HG03469 (cell line): ENCODE measurements at regions not wholly inside any gene's neighbourhood (a gene's known extent, or its start where the extent isn't known, plus 50 kb on each side); places are given as distances from the start of the nearest gene placed in this dataset.

Experiments
- ATAC-seq: cut with Tn5 transposase; IDR thresholded peaks from one replicate; pipeline ENCODE4 v1.9.1; 2021; ENCODE audit warnings: mild to moderate bottlenecking, moderate library complexity, moderate number of reproducible peaks; ENCODE audit not compliant: unreplicated experiment

DNA sequence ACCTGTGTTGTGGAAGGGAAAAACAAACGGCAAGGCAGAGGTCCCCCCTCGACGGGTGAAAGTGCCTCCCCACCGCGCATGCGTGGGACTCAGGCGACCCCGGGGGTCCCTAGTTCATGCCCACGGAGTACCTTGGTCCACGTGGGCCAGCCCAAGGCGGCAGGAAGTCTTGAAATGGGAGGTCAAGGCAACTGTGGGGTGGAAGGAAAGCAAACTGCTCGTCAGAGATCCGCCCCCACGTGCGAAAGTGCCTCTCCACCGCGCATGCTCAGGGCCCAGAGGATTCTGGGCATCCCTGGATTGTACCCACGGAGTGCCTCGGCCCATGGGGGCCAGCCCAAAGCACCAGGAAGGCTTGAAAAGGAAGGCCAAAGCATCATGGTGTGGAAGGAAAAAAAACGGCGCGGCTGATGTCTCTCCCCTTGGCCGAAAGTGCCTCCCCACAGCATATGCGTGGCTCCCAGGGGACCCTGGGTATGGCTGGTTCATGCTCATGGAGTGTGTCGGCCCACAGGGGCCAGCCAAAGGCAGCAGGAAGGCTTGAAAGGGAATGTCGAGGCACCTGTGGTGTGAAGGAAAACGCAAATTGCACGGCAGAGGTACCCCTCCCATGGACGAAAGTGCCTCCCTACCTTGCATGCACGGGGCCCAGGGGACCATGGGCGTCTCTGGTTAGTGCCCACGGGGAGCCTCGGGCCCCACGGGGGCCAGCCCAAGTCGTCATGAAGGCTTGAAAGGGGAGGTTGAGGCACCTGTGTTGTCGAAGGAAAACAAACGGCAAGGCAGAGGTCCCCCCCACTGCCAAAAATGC is 369.7 kb downstream of the ALG10 start:
- ATAC-seq = no peak

DNA sequence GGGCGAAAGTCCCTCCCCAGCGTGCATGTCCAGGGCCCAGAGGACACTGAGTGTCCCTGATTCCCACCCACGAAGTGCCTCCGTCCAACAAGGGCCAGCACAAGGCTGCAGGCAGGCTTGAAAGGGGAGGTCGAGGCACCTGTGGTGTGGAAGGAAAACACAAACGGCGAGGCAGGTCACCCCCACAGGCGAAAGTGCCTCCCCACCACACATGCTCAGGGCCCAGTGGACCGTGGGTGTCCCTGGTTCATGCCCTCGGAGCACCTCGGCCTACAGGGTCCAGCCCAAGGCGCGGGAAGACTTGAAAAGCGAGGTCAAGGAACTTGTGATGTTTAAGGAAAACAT is 370.4 kb downstream of the ALG10 start:
- no peak for ATAC-seq

DNA sequence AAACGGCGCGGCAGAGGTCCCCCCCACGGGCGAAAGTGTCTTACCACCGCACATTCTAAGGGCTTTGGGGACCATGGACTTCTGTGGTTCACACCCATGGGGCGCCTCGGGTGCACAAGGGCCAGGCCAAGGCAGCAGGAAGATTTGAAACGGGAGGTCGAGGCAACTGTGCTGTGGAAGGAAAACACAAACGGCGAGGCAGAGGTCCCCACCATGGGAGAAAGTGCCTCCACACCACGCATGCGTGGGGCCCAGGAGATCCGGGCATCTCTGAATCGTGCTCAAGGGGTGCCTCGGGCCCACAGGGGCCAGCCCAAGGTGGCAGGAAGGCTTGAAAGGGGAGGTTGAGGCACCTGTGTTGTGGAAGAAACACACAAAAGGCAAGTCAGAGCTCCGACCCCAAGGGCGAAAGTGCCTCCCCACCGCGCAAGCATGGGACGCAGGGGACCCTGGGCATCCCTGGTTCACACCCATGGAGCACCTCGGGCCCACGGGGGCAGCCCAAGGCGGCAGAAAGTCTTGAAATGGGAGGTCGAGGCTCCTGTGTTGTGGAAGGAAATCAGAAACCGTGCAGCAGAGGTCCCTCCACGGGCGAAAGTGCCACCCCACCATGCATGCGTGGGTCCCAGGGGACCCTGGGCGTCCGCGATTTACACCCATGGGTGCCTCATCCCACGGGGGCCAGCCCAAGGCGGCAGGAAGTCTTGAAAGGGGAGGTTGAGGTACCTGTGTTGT is 371.0 kb downstream of the ALG10 start:
- no peak for ATAC-seq

DNA sequence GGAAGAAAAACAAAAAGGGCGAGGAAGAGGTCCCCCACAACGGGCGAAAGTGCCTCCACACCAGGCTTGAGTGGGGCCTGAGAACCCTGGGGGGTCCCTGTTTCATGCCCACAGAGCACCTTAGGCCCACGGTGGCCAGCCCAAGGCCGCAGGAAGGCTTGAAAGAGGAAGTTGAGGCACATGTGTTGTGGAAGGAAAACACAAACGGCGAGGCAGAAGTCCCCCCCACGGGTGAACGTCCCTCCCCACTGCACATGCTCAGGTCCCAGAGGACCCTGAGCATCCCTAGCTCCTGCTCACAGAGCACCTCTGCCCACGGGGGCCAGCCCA is 371.5 kb downstream of the ALG10 start:
- ATAC-seq = no peak

DNA sequence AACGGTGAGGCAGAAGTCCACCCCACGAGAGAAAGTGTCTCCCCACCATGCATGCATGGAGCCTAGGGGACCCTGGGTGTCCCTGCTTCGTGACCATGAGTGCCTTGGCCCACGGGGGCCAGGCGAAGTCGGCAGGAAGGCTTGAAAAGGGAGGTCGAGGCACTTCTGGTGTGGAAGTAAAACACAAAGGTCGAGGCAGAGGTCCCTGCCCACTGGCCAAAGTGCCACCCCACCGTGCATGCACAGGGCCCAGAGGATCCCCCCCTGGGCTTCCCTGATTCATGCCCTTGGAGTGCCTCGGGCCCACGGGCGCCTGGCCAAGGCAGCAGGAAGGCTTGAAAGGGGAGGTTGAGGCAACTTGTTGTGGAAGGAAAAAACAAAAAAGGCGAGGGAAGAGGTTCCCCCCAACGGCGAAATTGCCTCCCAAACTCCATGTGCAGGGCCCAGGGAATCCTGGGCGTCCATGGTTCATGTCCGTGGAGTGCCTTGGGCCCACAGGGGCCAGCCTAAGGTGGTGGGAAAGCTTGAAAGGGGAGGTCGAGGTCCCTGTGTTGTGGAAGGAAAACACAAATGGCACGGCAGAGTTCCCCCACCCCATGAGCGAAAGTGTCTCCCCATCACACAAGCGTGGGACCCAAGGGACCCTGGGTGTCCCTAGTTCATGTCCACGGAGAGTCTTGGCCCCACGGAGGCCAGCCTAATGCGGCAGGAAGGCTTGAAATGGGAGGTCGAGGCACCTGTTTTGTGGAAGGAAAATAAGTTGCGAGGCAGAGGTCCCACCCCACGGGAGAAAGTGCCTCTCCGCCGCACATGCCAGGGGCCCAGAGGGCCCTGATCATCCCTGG is 372.1 kb downstream of the ALG10 start:
- ATAC-seq = no peak

DNA sequence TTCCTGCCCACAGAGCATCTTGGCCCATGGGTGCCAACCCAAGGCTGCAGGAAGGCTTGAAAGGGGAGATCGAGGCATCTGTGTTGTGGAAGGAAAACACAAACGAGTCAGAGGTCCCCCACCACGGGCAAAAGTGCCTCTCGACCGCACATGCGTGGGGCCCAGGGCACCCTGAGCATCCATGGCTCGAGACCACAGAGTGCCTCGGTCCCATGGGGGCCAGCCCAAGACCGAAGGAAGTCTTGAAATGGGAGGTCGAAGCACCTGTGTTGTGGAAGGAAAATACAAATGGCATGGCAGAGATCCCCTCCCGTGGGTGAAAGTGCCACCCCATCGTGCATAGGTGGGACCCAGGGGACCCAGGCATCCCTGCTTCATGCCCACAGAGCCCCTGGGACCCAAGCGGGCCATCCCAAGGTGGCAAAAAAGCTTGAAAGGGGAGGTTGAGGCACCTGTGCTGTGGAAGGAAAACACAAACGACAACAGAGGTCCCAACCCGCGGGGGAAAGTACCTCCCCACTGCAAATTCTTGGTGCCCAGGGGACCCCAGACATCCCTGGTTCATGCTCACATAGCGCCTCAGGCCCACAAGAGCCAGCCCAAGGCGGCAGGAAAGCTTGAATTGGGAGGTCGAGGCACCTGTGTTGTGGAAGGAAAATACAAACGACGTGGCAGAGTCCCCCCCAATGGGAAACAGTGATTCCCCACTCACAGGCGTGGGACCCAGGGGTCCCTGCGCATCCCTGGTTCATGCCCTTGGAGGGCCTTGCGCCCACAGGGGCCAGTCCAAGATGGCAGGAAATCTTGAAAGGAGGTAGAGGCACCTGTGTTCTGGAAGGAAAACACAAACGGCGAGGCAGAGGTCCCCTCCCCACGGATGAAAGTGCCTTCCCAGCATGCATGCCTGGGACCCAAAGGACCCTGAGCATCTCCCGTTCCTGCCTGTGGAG is 373.0 kb downstream of the ALG10 start:
- ATAC-seq = no peak

DNA sequence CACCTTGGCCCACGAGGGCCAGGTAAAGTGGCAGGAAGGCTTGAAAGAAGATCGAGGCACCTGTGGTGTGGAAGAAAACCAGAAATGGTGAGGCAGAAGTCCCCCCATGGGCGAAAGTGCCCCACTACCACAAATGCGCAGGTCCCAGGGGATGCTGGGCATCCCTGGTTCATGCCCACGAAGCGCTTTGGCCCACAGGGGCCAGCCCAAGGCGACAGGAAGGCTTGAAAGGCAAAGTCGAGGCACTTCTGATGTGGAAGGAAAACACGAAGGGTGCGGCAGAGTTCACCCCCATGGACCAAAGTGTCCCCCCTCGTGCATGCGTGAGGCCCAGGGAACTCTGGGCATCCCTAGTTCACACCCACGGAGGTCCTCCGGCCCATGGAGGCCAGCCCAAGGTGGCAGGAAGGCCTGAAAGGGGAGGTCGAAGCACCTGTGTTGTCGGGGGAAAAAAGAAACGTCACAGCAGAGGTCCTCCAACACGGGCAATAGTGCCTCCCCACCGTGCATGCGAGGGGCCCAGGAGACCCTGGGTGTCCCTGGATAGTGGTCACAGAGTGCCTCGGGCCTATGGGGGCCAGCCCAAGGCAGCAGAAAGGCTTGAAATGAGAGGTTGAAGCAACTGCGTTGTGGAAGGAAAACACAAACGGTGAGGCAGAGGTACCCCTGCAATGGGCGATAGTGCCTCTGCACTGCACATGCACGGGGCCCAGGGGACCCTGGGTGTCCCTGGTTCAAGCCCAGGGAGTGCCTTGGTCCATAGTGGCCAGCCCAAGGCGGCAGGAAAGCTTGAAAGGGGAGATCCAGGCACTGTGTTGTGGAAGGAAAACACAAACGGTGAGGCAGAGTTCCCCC is 373.9 kb downstream of the ALG10 start:
- no peak for ATAC-seq

DNA sequence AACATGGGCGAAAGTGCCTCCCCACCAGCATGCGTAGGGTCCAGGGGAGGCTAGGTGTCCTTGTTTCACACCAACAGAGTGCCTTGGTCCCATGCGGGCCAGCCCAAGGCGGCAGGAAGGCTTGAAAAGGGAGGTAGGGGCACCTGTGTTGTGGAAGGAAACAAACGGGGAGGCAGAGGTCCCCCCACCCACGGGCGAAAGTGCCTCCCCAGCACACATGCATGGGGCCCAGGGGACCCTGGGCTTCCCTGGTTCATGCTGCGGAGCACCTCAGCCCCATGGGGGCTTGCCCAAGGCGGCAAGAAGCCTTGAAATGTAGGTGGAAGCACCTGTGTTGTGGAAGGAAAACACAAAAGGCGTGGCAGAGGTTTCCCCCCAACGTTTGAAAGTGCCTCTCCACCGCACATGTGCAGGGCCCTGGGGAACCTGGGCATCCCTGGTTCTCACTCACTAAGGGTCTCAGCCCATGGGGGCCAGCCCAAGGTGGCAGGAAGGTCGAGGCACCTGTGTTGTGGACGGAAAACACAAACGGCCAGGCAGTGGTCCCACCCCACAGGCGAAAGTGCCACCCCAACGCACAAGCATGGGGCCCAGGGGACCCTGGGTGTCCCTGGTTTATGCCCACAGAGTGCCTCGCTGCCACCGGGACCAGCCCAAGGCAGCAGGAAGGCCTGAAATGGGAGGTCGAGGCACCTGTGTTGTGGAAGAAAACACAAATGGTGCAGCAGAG is 374.7 kb downstream of the ALG10 start:
- no peak for ATAC-seq

DNA sequence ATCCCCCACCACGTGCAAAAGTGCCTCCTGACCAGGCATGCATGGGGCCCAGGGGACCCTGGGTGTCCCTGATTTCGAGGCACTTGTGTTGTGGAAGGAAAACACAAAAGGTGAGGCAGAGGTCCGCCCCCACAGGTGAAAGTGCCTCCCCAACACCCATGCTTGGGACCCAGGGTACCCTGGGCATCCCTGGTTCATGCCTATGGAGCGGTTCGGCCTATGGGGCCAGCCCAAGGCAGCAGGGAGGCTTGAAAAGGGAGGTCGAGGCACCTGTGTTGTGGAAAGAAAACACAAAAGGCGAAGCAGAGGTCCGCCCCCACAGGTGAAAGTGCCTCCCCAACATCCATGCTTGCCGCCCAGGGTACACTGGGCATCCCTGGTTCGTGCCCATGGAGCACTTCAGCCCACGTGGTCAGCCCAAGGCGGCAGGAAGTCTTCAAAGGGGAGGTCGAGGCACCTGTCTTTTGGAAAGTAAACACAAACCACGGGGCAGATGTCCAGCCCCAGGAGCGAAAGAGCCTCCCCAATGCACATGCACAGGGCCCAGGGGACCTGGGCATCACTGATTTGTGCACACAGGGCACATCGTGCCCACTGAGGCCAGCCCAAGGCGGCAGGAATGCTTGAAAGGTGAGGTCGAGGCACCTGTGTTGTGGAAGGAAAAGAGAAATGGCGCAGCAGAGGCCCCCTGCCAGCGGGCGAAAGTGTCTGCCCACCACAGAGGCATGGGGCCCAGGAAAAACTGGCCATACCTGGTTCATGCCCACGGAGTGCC is 375.5 kb downstream of the ALG10 start:
- ATAC-seq = no peak

DNA sequence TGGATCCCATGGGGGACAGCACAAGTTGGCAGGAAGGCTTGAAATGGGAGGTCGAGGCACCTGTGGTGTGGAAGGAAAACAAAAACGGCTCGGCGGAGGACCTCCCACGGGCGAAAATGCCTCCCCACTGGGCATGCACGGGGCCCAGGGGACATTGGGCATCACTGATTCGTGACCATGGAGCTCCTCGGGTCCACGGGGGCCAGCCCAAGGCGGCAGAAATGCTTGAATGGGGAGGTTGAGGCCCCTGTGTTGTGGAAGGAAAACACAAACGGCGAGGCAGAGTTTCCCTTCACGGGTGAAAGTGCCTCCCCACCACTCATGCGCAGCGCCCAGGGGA is 376.0 kb downstream of the ALG10 start:
- no peak for ATAC-seq

DNA sequence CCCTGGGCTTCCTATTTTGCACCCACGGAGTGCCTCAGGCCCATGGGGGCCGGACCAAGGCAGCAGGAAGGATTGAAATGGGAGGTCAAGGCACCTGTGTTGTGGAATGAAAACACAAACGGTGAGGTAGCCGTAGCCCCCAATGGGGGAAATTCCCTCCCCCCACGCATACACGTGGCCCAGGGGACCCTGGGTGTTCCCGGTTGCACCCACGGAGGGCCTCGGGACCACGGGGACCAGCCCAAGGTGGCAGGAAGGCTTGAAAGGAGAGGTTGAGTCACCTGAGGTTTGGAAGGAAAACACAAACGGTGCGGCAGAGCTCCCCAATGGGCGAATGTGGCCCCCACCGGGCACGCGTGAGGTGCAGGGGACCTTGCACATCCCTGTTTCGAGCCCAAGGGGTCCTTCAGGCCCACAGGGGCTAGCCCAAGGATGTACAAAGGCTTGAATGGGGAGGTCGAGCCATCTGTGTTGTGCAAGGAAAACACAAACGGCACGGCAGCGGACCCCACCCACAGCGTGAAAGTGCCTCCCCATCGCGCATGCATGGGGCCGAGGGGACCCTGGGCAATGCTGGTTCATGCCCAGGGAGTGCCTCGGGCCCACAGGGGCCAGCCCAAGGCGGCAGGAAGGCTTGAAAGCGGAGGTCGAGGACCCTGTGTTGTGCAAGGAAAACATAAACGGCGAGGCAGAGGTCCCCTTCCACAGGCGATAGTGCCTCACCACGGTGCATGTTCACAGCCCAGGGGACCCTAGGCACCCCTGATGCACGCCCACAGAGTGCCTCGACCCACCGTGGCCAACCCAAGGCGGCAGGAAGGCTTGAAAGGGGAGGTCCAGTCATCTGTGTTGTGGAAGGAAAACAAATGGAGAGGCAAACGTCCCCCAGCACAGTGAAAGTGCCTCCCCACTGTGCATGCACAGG is 376.7 kb downstream of the ALG10 start:
- ATAC-seq = no peak

DNA sequence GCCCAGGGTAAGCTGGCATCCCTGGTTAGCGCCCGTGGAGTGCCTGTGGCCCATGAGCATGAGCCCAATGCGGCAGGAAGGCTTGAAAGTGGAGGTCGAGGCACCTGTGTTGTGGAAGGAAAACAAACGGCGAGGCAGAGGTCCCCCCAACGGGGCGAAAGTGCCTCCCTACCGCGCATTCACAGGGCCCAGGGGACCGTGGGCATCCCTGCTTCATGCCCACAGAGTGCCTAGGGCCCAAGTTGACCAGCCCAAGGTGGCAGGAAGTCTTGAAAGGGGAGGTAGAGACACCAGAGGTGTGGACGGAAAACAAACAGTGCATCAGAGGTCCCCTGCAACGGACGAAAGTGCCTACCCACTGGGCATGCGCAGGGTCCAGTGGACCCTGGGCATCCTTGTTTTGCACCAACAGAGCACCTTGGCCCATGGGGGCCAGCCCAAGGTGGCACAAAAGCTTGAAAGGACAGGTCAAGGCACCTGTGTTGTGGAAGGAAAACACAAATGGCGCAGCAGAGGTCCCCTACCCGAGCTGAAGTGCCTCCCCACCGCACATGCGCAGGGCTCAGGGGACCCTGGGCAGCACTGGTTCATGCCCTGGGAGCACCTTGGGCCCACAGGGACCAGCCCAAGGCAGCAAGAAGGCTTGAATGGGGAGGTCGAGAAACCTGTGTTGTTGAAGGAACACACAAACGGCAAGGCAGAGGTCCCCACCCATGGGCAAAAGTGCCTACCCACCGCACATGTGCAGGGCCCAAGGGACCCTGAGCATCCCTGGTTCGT is 377.5 kb downstream of the ALG10 start:
- no peak for ATAC-seq

DNA sequence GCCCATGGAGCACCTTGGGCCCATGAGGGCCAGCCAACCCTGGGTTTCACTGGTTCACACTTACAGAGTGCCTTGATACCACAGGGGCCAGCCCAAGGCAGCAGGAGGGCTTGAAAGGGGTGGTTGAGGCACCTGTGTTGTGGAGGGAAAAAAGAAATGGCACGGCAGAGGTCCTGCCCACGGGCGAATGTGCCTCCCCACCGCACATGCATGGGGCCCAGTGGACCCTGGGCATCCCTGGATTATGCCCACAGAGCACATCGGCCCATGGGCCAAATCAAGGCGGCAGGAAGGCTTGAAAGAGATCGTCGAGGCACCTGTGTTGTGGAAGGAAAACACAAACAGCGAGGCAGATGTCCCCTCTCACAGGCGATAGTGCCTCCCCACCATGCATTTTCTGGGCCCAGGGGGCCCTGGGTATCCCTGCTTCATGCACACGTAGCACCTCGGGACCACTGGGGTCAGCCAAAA is 378.1 kb downstream of the ALG10 start:
- no peak for ATAC-seq

DNA sequence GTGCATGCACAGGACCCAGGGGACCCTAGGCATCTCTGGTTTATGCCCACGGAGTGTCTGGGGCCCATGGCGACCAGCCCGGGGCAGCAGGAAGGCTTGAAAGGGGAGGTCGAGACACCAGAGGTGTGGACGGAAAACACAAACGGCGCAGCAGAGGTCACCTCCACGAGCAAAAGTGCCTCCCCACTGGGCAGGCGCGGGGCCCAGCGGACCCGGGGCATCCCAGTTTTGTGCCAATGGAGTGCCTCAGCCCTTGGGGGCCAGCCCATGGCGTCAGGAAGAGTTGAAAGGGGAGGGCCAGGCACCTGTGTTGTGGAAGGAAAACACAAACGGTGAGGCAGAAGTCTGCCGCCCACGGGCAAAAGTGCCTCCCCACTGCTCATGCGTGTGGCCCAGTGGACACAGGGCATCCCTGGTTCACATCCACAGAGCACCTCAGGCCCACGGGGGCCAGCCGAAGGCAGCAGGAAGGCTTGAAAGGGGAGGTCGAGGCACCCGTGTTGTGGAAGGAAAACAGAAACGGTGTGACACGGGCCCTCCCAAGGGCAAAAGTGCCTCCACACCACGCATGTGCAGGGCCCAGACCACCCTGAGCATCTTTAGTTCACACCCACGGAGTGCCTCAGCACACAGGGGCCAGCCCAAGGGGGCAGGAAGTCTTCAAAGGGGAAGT is 378.8 kb downstream of the ALG10 start:
- ATAC-seq = no peak

DNA sequence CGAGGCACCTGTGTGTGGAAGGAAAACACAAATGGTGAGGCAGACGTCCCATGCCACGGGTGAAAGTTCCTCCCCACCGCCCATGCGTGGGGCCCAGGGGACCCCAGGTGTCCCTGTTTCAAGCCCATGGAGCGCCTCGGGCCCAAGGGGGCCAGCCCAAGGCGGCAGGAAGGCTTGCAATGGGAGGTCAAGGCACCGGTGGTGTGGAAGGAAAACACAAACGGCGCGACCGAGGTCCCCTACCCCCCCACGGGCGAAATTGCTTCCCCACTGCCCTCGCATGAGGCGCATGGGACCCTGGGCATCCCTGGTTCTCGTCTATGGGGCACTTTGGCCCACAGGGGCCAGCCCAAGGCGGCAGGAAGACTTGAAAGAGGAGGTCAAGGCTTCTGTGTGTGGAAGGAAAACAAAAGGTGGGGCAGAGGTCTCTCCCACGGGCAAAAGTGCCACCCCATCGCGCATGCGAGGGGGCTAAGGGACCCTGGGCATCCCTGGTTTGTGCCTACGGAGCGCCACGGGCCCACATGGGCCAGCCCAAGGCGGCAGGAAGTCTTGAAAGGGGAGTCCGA is 379.4 kb downstream of the ALG10 start:
- no peak for ATAC-seq
